OCI-M2 (cell line): ENCODE measurements at regions not wholly inside any gene's neighbourhood (a gene's known extent, or its start where the extent isn't known, plus 50 kb on each side); places are given as distances from the start of the nearest gene placed in this dataset.

Source experiments
- DNase-seq: peaks from one replicate; lab custom pipeline; 2025; ENCODE audit not compliant: unreplicated experiment; lab: John Stamatoyannopoulos, UW

DNA sequence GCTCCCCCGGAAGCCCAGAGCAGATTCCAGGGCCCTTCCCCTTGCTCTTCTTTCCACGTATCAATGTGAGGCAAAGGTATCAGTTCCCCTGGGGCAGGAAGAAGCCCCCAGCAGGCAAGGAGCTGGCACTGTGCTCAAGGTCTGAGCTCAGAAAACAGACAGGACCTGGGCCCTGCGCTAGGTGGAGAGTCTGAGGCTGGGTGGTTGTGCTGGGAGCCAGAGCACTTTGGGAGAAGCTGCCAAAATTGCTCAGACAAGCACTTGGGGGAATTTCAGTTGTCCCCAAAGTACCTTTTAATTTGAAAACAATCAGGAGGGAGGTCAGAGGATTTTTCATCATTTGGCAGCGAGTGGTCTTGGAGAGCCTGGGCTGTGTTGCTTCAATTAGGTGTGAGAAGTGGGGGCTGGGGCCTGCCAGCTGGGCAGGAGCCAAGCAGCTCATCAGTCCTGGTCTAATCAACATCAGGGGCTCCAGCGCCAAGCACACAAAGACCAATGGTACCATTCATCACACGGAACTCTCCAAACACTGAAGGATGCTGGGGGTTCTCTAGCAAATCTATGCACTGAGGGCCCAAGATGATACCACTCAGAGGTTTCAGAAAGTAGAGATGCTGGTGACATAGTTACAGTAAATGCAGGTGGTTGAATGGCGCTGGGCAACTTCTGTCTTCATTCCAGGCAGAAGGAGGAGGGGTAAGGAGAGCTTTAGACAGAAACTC is 176.5 kb downstream of the SNX18 start:
- no peak for DNase-seq

DNA sequence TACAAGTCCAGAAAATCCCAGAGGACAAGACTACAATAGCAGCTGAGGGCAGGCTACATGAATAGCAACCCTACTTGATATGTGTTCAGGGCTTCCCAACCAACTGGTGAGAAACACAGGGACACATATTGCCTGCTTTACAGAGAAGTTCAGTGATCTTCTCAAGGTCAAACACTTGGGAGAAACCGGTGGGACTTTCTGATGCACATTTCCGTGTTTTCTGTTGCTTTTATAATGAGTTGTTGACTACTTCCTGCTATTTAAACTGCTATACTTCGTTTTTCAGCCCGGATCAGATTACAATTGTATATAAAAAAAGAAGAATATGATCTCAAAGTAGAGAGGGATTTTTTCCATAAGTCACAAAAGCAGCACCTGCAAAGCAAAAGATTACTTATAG is 175.1 kb downstream of the SNX18 start:
- no peak for DNase-seq

DNA sequence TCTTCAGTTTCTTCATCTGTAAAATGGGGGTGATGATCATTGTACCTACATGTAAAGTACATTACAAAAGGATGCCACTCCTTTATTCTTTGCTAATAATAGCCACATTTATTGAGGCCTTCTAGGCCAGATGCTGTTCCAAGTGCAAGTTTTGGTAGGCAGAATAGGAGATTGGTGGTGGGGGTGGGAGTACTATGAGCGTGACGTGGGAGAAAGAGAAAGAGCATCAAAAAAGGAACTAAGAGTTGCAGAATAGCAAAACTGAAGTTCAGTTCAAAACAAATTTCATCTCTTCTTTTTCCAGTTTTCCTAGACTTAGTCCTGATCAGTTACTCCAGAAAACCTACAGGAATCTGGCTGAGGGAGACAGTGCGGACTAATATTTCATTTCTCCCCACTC is 174.1 kb downstream of the SNX18 start:
- DNase-seq: no peak

DNA sequence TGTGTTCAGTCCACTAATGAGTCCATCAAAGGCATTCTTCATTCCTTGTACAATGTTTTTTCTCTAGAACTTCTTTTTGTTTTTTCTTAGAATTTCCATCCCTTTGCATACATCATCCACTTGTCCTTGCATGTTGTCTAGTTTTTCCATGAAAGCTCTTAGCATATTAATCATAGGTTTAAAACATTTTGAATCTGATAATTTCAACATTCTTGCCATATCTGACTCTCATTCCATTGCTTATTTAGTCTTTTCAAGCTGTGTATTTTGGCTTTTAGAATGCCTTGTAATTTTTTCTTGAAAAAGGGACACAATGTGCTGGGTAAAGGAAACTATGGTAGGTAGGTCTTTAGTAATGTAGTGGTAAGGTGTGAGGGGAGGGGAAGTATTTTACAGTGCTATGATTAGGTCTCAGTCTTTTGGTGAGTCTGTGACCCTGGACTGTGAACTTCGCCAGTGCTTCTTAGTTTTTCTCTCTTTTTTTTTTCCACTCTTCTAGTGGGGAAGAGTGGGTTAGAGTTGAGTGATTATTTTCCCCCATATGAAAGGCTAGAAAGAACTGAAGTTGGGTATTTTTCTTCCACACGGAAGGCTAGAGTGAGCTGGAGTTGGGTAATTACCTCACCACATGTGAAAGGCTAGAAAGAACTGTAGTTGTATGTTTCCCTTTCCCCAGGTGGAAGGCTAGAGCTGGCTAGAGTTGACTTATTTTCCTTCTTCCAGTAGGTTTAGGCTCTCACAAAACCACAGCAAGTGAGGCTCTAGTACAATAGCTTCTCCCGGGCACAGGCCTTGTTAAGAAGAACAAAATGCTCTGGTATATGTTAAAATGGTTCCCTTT is 172.1 kb downstream of the SNX18 start:
- DNase-seq: no peak

DNA sequence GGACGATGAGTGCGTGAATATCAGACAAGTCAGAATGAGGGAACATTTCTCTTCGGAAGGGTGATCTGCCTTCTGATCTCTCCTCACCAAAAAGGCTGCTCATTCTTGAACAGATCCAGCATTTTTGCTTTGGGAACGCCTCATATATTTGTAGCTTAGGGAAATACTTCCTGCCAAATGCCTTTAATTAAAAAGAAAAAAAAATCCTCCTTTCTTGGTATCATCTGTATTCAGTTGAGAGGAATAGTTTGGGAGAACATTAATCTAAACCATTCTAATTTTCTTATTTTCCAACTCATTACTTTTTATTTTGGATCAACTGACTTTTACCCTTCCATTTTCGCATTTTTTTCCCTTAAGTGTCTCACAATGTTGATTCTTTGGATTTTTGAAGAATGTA is 163.4 kb downstream of the SNX18 start:
- no peak for DNase-seq

GRCh38 chr5:54679686-54680085 is 162.1 kb downstream of the SNX18 start:
- no peak for DNase-seq

DNA sequence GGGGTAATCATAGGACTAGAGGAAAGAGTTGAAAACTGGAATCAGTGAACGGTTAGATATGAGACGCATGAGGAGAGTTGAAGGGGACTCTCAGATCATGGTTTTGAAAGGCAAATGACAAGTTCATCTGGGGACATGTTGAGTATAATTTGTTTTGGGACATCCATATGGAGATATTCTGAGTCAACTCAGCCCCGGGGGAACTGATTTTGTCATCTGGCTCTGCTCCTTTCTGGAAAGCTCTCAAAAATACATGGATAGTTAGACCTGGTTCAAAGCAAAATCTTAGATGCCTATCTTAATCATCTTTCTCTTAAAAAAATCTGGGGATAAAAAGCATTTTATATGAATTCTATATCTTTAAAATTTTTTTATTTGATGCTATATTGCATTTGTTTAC is 161.2 kb downstream of the SNX18 start:
- DNase-seq: no peak

- DNase-seq: no peak
Measured at GRCh38 chr5:54676481-54677340, 159.2 kb downstream of the SNX18 start.

- no peak for DNase-seq
Measured at GRCh38 chr5:54673523-54674225, 156.1 kb downstream of the SNX18 start.

DNA sequence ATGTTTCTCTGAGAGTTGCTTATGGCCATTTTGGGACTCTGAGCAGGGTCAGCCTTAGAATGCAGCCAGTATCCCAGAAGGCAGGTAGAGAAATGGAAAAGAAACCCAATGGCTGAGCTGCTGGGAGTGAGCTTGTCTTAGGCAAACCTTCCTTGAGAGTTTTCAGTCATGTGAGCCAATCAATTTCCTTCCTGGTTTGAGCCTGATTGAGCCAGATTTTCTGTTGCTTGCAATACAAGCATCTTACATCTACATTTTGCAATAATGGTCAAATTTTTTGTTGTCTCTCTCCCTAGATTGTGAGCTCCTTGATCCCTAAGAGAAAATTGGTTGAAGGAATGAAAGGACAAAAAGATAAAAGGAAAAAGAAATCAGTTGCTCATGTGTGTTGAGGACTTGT is 155.3 kb downstream of the SNX18 start:
- no peak for DNase-seq

- no peak for DNase-seq
Measured at GRCh38 chr5:54671681-54672080, 154.1 kb downstream of the SNX18 start.

DNA sequence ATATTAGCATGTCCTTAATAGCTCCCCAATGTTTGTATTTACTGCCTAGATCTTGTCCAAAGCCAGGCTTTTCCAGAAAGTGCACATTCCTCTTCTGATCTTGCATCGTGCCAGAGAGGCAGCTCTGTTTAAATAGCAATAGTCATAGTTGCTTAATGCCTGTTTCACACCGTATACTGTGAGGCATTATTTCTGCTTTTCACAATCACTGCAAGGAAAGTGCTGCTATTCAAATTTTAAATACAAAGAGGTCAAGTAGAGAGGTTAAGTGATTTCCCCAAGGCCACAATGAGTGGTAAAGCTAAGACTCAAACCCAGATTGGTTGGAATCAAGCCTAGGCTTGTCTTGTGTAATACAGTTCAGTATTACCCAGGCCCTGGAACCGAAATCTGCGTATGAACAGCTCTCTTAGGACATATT is 153.6 kb downstream of the SNX18 start:
- no peak for DNase-seq

DNA sequence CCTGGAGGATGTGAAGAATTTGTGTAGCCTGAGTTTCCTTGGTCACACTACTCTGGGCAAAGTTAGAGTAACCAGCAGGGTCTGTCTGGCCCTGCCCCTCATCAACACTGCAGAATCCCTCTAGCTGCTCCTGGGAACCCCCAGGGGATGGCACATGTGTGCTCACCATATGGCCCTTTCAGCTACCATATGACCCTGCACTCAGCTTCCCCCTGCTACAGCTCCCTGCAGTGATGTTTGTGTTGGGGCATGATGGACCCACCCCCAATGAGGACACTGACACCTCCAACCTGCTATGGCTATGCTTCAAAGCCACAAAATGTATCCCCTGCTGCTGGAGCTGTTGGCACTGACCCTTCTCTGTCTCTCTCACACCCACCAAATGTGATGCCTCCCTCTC is 152.7 kb downstream of the SNX18 start:
- no peak for DNase-seq

- no peak for DNase-seq
Measured at GRCh38 chr5:54669845-54670244, 152.3 kb downstream of the SNX18 start.

GRCh38 chr5:54669285-54669684 is 151.7 kb downstream of the SNX18 start:
- no peak for DNase-seq

GRCh38 chr5:54668096-54668495 is 150.5 kb downstream of the SNX18 start:
- no peak for DNase-seq

- DNase-seq: no peak
Measured at GRCh38 chr5:54667136-54667535, 149.6 kb downstream of the SNX18 start.

- no peak for DNase-seq
Measured at GRCh38 chr5:54663866-54664265, 146.3 kb downstream of the SNX18 start.

DNA sequence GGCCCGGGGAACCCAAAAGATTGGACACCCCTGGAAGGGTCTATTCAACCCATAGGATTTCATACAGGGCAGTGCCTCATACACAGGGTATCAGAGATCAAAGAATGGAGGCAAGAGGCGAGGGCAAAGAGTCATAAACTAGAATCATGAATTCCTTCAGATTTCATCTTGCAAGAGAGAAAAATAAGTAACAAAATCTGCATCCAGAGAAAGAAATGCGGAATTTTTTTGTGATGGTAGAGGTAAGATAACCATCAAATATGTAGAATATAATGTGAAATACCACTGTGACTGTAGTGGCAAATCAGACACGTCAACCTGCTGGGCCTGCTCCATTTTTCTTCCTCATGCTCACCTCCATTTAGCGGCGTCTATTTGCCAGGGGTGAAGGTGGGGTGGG is 143.6 kb downstream of the SNX18 start:
- DNase-seq: no peak

GRCh38 chr5:54659700-54660131 is 142.2 kb downstream of the SNX18 start:
- no peak for DNase-seq

DNA sequence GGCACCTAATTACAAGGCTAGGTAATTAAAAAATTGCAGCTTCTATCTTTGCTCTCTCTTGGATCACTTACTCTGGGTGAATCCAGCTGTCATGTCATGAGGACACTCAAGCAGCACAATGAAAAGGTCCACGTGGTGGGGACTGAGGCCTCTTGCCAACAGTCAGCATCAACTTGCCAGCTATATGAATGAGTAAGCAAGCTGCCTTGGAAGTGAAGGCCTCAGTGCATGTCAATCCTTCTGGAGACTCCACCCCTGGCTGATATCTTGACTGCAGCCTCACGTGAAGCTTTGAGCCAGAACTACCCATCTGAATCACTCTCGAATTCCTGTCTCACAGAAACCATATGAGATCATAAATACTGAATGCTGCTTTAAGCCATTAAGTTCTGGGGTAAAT is 140.5 kb downstream of the SNX18 start:
- DNase-seq: no peak
